Peyer's patch (tissue), 4 donors: ENCODE measurements at regions not wholly inside any gene's neighbourhood (a gene's known extent, or its start where the extent isn't known, plus 50 kb on each side); places are given as distances from the start of the nearest gene placed in this dataset.

ENCODE experiments used
- DNase-seq, 3 donors: peaks; one replicate each; pipeline ENCODE4 v3.0.0-alpha.2; 2017 to 2019
- H3K27ac ChIP-seq, 4 donors: fragments of 200-600 bp; sonication (generic); one replicate each; pipeline ENCODE4 v1.5.1; 2016 to 2019
- H3K27me3 ChIP-seq, 2 donors: fragments of 200-600 bp; sonication (generic); one replicate each; pipeline ENCODE4 v1.5.1; 2019
- H3K36me3 ChIP-seq, 3 donors: fragments of 200-600 bp; sonication (generic); one replicate each; pipeline ENCODE4 v1.5.1; 2016 to 2019
- H3K4me1 ChIP-seq, 4 donors: fragments of 200-600 bp; sonication (generic); one replicate each; pipeline ENCODE4 v1.5.1; 2016 to 2019
- H3K4me3 ChIP-seq, 4 donors: fragments of 200-600 bp; sonication (generic); 1 replicate in 3 of 4; 2 replicates in 1 of 4; pipeline ENCODE4 v1.5.1; 2016 to 2019; ENCODE audit warnings: mild to moderate bottlenecking in 1 of 4
- H3K9me3 ChIP-seq, 4 donors: fragments of 200-600 bp; sonication (generic); one replicate each; pipeline ENCODE4 v1.5.1; 2016 to 2019; ENCODE audit warnings: mild to moderate bottlenecking in 1 of 4
- POLR2A ChIP-seq, 2 donors: fragments of 450-650 bp; IDR thresholded peaks; one replicate each; pipeline ENCODE4 v1.5.1; 2017; ENCODE audit warnings: antibody characterized with exemption in 2 of 2, mild to moderate bottlenecking in 2 of 2, moderate library complexity in 2 of 2
- TF ChIP-seq, protein P1 (sequence below), 6 experiments: fragments of 450-650 bp in 4 of 6; fragments of 200-600 bp in 2 of 6; sonication (generic) in 1 of 6; IDR thresholded peaks; one replicate each; pipeline ENCODE4 v1.5.1; 2017 to 2019; ENCODE audit warnings: antibody characterized with exemption in 6 of 6, mild to moderate bottlenecking in 3 of 6, moderate library complexity in 1 of 6

DNA sequence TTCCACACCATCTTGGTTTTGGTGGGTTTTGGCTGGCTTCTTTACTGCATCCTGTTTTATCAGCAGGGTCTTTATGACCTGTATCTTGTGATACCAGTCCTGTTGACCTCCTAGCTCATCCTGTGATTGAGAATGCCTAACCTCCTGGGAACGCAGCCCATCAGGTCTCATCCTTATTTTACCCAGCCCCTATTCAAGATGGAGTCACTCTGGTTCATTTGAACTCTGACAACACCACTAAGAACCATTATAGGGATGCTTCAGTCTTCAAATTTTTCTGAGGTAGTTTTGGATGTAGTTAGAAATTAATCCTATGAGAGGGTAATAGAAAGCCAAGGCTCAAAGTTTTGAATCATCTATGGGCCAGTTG, 287.8 kb upstream of the SLC39A10 start:
- no peak for TF ChIP-seq POLR2A (IDR thresholded peaks at IDR 0.05)
- TF ChIP-seq, protein P1, sequence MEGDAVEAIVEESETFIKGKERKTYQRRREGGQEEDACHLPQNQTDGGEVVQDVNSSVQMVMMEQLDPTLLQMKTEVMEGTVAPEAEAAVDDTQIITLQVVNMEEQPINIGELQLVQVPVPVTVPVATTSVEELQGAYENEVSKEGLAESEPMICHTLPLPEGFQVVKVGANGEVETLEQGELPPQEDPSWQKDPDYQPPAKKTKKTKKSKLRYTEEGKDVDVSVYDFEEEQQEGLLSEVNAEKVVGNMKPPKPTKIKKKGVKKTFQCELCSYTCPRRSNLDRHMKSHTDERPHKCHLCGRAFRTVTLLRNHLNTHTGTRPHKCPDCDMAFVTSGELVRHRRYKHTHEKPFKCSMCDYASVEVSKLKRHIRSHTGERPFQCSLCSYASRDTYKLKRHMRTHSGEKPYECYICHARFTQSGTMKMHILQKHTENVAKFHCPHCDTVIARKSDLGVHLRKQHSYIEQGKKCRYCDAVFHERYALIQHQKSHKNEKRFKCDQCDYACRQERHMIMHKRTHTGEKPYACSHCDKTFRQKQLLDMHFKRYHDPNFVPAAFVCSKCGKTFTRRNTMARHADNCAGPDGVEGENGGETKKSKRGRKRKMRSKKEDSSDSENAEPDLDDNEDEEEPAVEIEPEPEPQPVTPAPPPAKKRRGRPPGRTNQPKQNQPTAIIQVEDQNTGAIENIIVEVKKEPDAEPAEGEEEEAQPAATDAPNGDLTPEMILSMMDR (IDR thresholded peaks at IDR 0.05): no peak
- no peaks in the 10 kb centered on the region for H3K36me3 ChIP-seq
- no peak for DNase-seq
- H3K27ac ChIP-seq: no peak overlapping the region
- H3K4me3 ChIP-seq: no peak overlapping the region
- H3K9me3 ChIP-seq: no peaks in the 10 kb centered on the region
- H3K27me3 ChIP-seq: no peaks in the 10 kb centered on the region
- no peaks in the 10 kb centered on the region for H3K4me1 ChIP-seq

DNA sequence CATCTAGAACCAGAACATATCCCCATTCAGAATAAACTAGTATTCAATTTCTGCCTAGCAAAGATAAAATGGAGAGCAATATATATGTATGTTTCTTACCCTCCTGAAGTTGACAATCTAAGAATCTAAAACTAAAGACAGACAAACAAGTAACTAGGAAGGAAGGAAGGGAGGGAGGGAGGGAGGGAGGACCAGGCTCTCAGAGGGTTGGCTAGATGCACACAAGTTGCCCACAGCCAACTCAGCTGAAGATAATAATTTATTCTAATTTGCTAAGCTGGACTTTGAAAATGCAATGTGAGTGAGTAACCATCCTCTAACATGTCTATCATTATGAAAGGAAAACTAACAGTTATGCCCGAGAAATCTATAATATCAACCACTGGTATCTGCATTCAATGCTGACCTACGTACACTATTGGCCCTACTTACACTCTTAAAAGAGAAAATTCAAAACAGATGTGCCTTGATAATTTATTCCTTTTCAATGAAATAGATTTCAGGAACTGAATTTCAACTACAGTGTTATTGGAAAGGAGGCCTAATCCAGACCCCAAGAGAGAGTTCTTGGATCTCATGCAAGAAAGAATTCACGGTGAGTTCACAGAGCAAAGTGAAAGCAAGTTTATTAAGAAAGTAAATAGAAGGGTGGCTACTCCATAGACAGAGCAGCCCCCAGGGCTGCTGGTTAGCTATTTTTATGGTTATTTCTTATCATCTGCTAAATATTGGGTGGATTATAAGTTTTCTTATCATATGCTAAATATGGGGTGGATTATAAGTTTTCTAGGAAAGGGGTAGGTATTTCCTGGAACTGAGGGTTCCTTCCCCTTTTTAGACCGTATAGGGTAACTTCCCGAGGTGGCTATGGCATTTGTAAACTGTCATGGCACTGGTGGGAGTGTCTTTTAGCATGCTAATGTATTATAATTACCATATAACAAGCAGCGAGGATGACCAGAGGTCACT, 288.5 kb upstream of the SLC39A10 start:
- H3K27ac ChIP-seq: no peak overlapping the region
- no peaks in the 10 kb centered on the region for H3K4me1 ChIP-seq
- H3K27me3 ChIP-seq: no peaks in the 10 kb centered on the region
- no peaks in the 10 kb centered on the region for H3K9me3 ChIP-seq
- no peaks in the 10 kb centered on the region for H3K36me3 ChIP-seq
- DNase-seq: no peak
- H3K4me3 ChIP-seq: no peak overlapping the region
- TF ChIP-seq, protein P1 (IDR thresholded peaks at IDR 0.05): no peak
- TF ChIP-seq POLR2A (IDR thresholded peaks at IDR 0.05): no peak

DNA sequence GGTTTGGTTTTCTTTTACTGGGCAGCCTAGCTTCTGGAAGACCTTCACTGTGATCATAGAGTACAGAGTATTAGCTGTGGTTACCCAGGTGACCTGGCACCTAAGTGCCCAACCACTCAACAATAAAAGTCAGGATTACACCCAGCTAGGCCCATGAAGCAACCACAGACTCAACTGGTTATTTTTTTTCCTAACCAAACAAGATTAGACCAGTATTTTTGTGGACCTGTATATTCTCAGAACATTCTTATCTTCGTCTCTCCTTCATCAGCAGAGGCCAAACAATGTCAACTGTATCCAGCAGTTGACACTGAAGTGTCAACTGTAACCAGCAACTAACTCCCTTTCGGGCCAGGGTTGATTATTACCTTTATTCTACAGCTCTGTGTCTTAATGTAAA, 289.2 kb upstream of the SLC39A10 start:
- DNase-seq: no peak
- Histone ChIP-seq H3K4me3 (no peak overlapping the region), H3K4me1 (no peaks in the 10 kb centered on the region), H3K27me3 (no peaks in the 10 kb centered on the region), H3K27ac (no peak overlapping the region), H3K36me3 (no peaks in the 10 kb centered on the region), H3K9me3 (no peaks in the 10 kb centered on the region)
- TF ChIP-seq, protein P1 (IDR thresholded peaks at IDR 0.05): no peak
- no peak for TF ChIP-seq POLR2A (IDR thresholded peaks at IDR 0.05)

DNA sequence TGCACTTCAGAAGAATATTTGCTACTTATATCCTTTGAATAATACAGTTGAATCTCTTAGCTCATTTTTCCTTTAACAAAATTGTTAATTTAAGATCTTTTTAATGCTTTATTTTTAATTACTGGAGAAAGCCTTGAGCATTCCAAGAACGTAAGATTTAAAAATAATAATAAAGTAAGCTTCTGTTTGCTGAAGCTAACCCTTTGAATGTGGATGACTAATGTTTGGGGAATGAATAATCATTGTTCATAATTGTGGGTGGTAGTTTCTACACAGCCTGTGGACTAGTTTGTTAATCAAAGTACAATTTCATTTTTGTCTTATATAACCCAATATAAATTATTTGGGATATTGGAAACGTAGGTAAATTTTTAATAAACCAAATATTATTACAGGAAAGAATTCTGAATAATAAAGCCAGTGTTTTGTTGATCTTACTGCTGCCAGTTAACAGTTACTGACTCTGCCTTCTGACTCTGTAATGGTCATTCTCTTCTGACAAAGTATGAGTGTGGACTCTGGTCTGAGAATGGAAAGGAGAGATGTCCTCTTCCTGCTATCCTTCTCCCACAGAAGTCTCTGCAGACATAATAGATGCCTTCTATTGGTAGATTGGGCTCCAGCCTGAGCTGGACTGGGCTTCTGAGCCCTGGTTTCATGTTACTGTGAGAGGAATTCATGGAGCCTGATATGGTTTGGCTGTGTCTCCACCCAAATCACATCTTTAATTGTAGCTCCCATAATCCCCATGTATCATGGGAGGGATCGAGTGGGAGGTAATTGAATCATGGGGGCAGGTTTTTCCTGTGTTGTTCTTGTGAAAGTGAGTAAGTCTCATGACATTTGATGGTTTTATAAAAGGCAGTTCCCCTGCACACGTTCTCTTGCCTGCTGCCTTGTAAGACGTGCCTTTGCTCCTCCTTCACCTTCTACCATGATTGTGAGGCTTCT, 292.7 kb upstream of the SLC39A10 start:
- H3K4me1 ChIP-seq: no peaks in the 10 kb centered on the region
- H3K9me3 ChIP-seq: no peaks in the 10 kb centered on the region
- no peaks in the 10 kb centered on the region for H3K27me3 ChIP-seq
- H3K4me3 ChIP-seq: no peak overlapping the region
- no peaks in the 10 kb centered on the region for H3K36me3 ChIP-seq
- no peak overlapping the region for H3K27ac ChIP-seq
- no peak for DNase-seq
- TF ChIP-seq POLR2A (IDR thresholded peaks at IDR 0.05): no peak
- TF ChIP-seq, protein P1 (IDR thresholded peaks at IDR 0.05): no peak

DNA sequence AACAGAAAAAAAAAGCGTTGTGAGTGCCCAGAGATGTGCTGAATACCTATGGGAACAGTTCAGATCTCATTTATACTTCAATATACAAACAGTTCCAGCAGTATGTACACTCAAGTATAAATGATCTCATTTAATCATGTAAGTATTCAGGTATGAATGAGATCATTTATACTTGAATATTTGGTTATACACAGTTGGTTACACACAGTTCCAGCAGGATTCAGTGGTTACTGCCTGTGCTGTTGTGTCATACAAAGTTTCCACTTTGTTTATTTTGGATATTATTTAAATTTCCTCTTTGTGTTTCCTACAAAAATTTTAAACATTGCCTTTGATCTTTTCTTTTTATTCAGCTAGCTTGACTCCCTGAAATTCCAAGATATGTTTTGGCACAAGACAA, 293.5 kb upstream of the SLC39A10 start:
- H3K9me3 ChIP-seq: no peaks in the 10 kb centered on the region
- no peak overlapping the region for H3K4me3 ChIP-seq
- H3K36me3 ChIP-seq: no peaks in the 10 kb centered on the region
- no peak overlapping the region for H3K27ac ChIP-seq
- H3K4me1 ChIP-seq: no peaks in the 10 kb centered on the region
- TF ChIP-seq, protein P1 (IDR thresholded peaks at IDR 0.05): no peak
- no peak for TF ChIP-seq POLR2A (IDR thresholded peaks at IDR 0.05)
- DNase-seq: no peak
- H3K27me3 ChIP-seq: no peaks in the 10 kb centered on the region
